ENCODE measurements at regions not wholly inside any gene's neighbourhood (a gene's known extent, or its start where the extent isn't known, plus 50 kb on each side); places are given as distances from the start of the nearest gene placed in this dataset.

GRCh38 chr2:39504790-39505335, 67.8 kb upstream of the MAP4K3 start:
- no peak overlapping the region; the same call in 1 of the 2 replicates for H3K27ac ChIP-seq (ENCODE audit: low read length)
- intact Hi-C loops (cut with micrococcal nuclease; ENCODE audit: unreplicated experiment) (no loop called here), in situ Hi-C loops (cut with HindIII; ENCODE audit: low pct_unique_long_range_greater_than_20kb, low sequenced_read_pairs) (no loop called here)
- no peaks in the 10 kb centered on the region for H3K27me3 ChIP-seq (ENCODE audit: control insufficient read depth, insufficient read depth, low read length)
- CTCF ChIA-PET: no interaction called here
- POLR2A ChIA-PET: no interaction called here
- TF ChIP-seq TCF7L2 (IDR thresholded peaks at IDR 0.05; ENCODE audit: low read depth, low read length) (no peak), REST (IDR thresholded peaks at IDR 0.05; ENCODE audit: insufficient read depth in 1 of 2, low read depth in 2 of 2, low read length in 1 of 2) (no peak), POLR2AphosphoS5 (IDR thresholded peaks at IDR 0.05; ENCODE audit: low read depth, low read length) (no peak), SIN3A (IDR thresholded peaks at IDR 0.05; ENCODE audit: borderline replicate concordance, insufficient read depth, low read depth, low read length) (no peak)
- TF ChIP-seq, protein P1, sequence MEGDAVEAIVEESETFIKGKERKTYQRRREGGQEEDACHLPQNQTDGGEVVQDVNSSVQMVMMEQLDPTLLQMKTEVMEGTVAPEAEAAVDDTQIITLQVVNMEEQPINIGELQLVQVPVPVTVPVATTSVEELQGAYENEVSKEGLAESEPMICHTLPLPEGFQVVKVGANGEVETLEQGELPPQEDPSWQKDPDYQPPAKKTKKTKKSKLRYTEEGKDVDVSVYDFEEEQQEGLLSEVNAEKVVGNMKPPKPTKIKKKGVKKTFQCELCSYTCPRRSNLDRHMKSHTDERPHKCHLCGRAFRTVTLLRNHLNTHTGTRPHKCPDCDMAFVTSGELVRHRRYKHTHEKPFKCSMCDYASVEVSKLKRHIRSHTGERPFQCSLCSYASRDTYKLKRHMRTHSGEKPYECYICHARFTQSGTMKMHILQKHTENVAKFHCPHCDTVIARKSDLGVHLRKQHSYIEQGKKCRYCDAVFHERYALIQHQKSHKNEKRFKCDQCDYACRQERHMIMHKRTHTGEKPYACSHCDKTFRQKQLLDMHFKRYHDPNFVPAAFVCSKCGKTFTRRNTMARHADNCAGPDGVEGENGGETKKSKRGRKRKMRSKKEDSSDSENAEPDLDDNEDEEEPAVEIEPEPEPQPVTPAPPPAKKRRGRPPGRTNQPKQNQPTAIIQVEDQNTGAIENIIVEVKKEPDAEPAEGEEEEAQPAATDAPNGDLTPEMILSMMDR (IDR thresholded peaks at IDR 0.05): no peak
- BruUV-seq (replicated peaks): no TSS peak
- ATAC-seq: no peak
- H3K4me3 ChIP-seq (ENCODE audit: low read depth in 2 of 2, low read length in 2 of 2): no peak overlapping the region
- no peaks in the 10 kb centered on the region for H3K9me3 ChIP-seq (ENCODE audit: control insufficient read depth, insufficient read depth, low read depth, low read length)
- H3K4me1 ChIP-seq (ENCODE audit: control insufficient read depth, insufficient read depth, low read length): peaks cover 5% of the 10 kb centered on the region; the same call in 1 of the 2 replicates
- H3K36me3 ChIP-seq (ENCODE audit: control insufficient read depth, insufficient read depth, low read length): no peaks in the 10 kb centered on the region
- peak; percentile 46 for DNase-seq (ENCODE audit: low read depth, low spot score)

DNA sequence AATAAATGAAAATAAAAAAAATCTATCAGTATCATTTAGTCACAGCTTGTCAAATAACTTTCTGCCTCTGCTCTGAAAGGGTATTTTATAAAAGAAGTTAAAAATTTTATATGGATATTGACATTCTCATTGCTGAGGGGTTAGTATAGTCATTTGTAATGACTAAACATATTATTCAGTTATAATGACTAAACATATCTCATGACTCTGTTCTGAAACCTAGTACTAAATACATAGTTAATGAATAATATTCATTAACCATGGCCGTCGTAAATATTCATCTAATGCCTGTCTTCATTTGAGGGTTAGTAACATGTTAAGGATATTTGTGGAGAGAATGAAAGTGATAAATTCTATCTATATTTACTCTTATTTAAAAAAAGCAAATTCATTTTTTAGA, 69.1 kb upstream of the MAP4K3 start:
- CTCF ChIA-PET: no interaction called here
- H3K27ac ChIP-seq (ENCODE audit: low read length): no peak overlapping the region
- no peaks in the 10 kb centered on the region for H3K36me3 ChIP-seq (ENCODE audit: control insufficient read depth, insufficient read depth, low read length)
- intact Hi-C loops (cut with micrococcal nuclease; ENCODE audit: unreplicated experiment) (no loop called here), in situ Hi-C loops (cut with HindIII; ENCODE audit: low pct_unique_long_range_greater_than_20kb, low sequenced_read_pairs) (no loop called here)
- H3K9me3 ChIP-seq (ENCODE audit: control insufficient read depth, insufficient read depth, low read depth, low read length): no peaks in the 10 kb centered on the region
- TF ChIP-seq SIN3A (IDR thresholded peaks at IDR 0.05; ENCODE audit: borderline replicate concordance, insufficient read depth, low read depth, low read length) (no peak), POLR2AphosphoS5 (IDR thresholded peaks at IDR 0.05; ENCODE audit: low read depth, low read length) (no peak), REST (IDR thresholded peaks at IDR 0.05; ENCODE audit: insufficient read depth in 1 of 2, low read depth in 2 of 2, low read length in 1 of 2) (no peak), TCF7L2 (IDR thresholded peaks at IDR 0.05; ENCODE audit: low read depth, low read length) (no peak)
- TF ChIP-seq, protein P1 (IDR thresholded peaks at IDR 0.05): no peak
- no peak overlapping the region for H3K4me3 ChIP-seq (ENCODE audit: low read depth in 2 of 2, low read length in 2 of 2)
- DNase-seq (ENCODE audit: low read depth, low spot score) (no peak), ATAC-seq (no peak)
- peaks cover 5% of the 10 kb centered on the region; the same call in 1 of the 2 replicates for H3K4me1 ChIP-seq (ENCODE audit: control insufficient read depth, insufficient read depth, low read length)
- no peaks in the 10 kb centered on the region for H3K27me3 ChIP-seq (ENCODE audit: control insufficient read depth, insufficient read depth, low read length)
- BruUV-seq (replicated peaks): no TSS peak
- POLR2A ChIA-PET: no interaction called here

All from Panc1 (cell line).